ENCODE measurements at regions not wholly inside any gene's neighbourhood (a gene's known extent, or its start where the extent isn't known, plus 50 kb on each side); places are given as distances from the start of the nearest gene placed in this dataset.

DNA sequence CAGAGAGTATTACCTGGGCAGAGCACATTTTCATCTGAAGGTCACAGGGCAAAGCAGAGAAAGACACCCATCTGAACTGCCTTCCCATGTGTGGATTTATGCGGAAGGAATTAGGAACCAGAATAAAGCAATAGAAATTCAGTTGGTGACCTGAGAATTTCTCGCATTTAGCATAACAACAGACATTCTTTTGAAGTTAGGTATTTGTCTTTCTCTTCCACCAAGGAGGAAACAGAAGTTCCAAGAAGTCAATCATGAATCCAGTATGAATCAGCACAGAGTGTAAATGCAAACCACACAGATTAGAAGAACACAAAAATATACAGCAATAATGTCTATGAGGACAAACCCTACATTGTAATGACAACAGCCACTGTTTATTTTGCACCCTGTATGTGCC lies 515.2 kb upstream of the BRINP1 start:
- TF ChIP-seq, protein P1, sequence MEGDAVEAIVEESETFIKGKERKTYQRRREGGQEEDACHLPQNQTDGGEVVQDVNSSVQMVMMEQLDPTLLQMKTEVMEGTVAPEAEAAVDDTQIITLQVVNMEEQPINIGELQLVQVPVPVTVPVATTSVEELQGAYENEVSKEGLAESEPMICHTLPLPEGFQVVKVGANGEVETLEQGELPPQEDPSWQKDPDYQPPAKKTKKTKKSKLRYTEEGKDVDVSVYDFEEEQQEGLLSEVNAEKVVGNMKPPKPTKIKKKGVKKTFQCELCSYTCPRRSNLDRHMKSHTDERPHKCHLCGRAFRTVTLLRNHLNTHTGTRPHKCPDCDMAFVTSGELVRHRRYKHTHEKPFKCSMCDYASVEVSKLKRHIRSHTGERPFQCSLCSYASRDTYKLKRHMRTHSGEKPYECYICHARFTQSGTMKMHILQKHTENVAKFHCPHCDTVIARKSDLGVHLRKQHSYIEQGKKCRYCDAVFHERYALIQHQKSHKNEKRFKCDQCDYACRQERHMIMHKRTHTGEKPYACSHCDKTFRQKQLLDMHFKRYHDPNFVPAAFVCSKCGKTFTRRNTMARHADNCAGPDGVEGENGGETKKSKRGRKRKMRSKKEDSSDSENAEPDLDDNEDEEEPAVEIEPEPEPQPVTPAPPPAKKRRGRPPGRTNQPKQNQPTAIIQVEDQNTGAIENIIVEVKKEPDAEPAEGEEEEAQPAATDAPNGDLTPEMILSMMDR (IDR thresholded peaks at IDR 0.05) = no peak
- no peak for TF ChIP-seq POLR2A (IDR thresholded peaks at IDR 0.05)
